Esophagus muscularis mucosa (tissue), 3 donors: ENCODE measurements at regions not wholly inside any gene's neighbourhood (a gene's known extent, or its start where the extent isn't known, plus 50 kb on each side); places are given as distances from the start of the nearest gene placed in this dataset.

Experiments used
- POLR2A ChIP-seq: fragments of 450-650 bp; IDR thresholded peaks from one replicate; pipeline ENCODE4 v1.6.1; 2017; ENCODE audit warnings: antibody characterized with exemption, moderate library complexity, mild to moderate bottlenecking, low read depth
- POLR2AphosphoS5 ChIP-seq, 2 donors: sonication (generic); formaldehyde crosslinking; IDR thresholded peaks; one replicate each; pipeline ENCODE4 v1.6.1; 2017; ENCODE audit warnings: antibody characterized with exemption in 2 of 2
- TF ChIP-seq, protein P1 (sequence below), 3 experiments: fragments of 200-600 bp in 2 of 3; fragments of 450-650 bp in 1 of 3; sonication (generic) in 2 of 3; IDR thresholded peaks; one replicate each; pipeline ENCODE4 v1.5.1; 2017 to 2019; ENCODE audit warnings: antibody characterized with exemption in 3 of 3, mild to moderate bottlenecking in 2 of 3, moderate library complexity in 1 of 3

DNA sequence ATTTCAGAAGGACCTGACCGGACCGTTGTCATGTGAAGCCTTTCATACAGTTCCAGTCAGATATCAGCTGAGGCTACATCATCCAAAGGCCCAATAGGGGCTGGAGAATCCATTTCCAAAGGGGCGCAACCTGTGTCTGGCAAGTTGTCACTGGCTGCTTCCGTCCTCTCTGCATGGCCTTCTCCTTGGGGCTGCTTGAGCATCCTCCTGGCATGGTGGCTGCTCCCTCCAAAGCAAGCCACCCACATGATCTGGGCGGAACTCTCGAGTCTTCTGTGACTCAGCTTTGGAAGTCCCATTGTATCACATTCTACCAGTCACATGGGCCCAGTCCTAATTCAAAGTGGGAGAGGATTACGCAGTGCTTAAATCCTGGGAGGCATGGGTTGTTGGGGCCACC is 207.0 kb upstream of the SHH start:
- TF ChIP-seq, protein P1, sequence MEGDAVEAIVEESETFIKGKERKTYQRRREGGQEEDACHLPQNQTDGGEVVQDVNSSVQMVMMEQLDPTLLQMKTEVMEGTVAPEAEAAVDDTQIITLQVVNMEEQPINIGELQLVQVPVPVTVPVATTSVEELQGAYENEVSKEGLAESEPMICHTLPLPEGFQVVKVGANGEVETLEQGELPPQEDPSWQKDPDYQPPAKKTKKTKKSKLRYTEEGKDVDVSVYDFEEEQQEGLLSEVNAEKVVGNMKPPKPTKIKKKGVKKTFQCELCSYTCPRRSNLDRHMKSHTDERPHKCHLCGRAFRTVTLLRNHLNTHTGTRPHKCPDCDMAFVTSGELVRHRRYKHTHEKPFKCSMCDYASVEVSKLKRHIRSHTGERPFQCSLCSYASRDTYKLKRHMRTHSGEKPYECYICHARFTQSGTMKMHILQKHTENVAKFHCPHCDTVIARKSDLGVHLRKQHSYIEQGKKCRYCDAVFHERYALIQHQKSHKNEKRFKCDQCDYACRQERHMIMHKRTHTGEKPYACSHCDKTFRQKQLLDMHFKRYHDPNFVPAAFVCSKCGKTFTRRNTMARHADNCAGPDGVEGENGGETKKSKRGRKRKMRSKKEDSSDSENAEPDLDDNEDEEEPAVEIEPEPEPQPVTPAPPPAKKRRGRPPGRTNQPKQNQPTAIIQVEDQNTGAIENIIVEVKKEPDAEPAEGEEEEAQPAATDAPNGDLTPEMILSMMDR (IDR thresholded peaks at IDR 0.05): no peak
- no peak for TF ChIP-seq POLR2A
- TF ChIP-seq POLR2AphosphoS5 (IDR thresholded peaks at IDR 0.05): no peak
